ENCODE measurements at regions not wholly inside any gene's neighbourhood (a gene's known extent, or its start where the extent isn't known, plus 50 kb on each side); places are given as distances from the start of the nearest gene placed in this dataset.

- peak overlapping the region; percentile 88 to 99 for H3K4me3 ChIP-seq (ENCODE audit: low read length in 2 of 2)
- no peaks in the 10 kb centered on the region for H3K27me3 ChIP-seq (ENCODE audit: control insufficient read depth in 1 of 2, insufficient read depth in 2 of 2, low read length in 1 of 2)
- no peak for DNase-seq
- intact Hi-C loops (cut with DNase I), result loop anchor here in 1 of 2 donors (2.0 kb wide), 1 partner anchor 27 kb away; no protein-coding TSS in a partner anchor
- no peaks in the 10 kb centered on the region for H3K9me3 ChIP-seq (ENCODE audit: control insufficient read depth, low read length)
- ATAC-seq (ENCODE audit: low FRiP score), result no peak
- 2% methylated on average over 5 of the region's 5 CpGs for WGBS, 2 donors
- peak overlapping the region in 1 of 2 donors; percentile 90 for H3K27ac ChIP-seq (ENCODE audit: low read depth in 1 of 2, low read length in 2 of 2)
- H3K36me3 ChIP-seq (ENCODE audit: control insufficient read depth in 1 of 2, insufficient read depth in 2 of 2, low read length in 1 of 2), result peaks cover 0 to 2% of the 10 kb centered on the region in 2 donors
- H3K4me1 ChIP-seq (ENCODE audit: control insufficient read depth in 1 of 2, insufficient read depth in 2 of 2, low read length in 2 of 2), result peaks cover 3 to 4% of the 10 kb centered on the region in 2 donors
These were observed 83.2 kb downstream of the PTPDC1 start for GRCh38 chr9:94167376-94167890.

DNA sequence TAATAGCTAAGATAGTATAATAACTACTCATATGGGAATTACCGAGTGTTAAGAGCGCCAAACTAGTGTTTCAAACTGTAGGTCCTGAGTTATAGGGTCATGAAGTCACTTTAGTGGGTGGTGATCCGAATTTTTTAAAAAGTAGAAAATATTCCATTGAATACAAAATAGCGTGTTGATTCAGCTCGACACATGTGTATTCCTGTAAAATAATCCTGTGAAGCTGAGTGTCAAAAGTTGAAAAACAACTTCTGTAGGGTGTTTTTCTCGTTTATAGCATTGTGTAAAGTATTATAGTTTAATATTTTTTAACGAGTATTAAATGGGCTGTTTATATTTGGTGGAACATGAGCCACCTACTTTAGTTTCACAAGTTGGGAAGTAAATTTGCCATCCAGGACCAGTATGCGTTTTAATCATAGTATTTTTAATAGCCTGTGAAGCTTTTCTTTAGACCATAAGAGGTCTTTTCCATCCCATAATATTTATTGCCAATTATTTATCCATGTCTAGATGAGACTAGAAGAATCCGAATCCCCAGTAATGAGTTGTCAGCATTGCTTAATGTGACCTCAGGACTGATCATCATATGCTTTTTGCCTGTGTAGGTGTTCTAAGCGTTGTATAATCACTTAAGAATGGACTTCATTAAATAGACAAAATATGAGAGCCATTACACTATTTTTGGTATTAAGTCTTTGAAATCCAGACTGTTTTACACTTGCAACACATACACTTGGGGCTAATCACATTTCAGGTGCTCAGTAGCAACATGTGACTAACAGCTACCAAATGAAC is 84.1 kb downstream of the PTPDC1 start:
- peak overlapping the region; percentile 88 to 99 for H3K4me3 ChIP-seq (ENCODE audit: low read length in 2 of 2)
- no peaks in the 10 kb centered on the region for H3K9me3 ChIP-seq (ENCODE audit: control insufficient read depth, low read length)
- WGBS, 2 donors, result 11 to 12% methylated on average over 10 of the region's 10 CpGs
- DNase-seq, result no peak
- ATAC-seq (ENCODE audit: low FRiP score), result no peak
- intact Hi-C loops (cut with DNase I), result no loop called here
- H3K4me1 ChIP-seq (ENCODE audit: control insufficient read depth in 1 of 2, insufficient read depth in 2 of 2, low read length in 2 of 2), result peaks cover 3 to 4% of the 10 kb centered on the region in 2 donors
- no peaks in the 10 kb centered on the region for H3K27me3 ChIP-seq (ENCODE audit: control insufficient read depth in 1 of 2, insufficient read depth in 2 of 2, low read length in 1 of 2)
- peaks cover 0 to 2% of the 10 kb centered on the region in 2 donors for H3K36me3 ChIP-seq (ENCODE audit: control insufficient read depth in 1 of 2, insufficient read depth in 2 of 2, low read length in 1 of 2)
- H3K27ac ChIP-seq (ENCODE audit: low read depth in 1 of 2, low read length in 2 of 2), result no peak overlapping the region

- no peak for DNase-seq
- Histone ChIP-seq H3K36me3 (ENCODE audit: control insufficient read depth in 1 of 2, insufficient read depth in 2 of 2, low read length in 1 of 2) (peaks cover 0 to 2% of the 10 kb centered on the region in 2 donors), H3K27ac (ENCODE audit: low read depth in 1 of 2, low read length in 2 of 2) (no peak overlapping the region), H3K4me1 (ENCODE audit: control insufficient read depth in 1 of 2, insufficient read depth in 2 of 2, low read length in 2 of 2) (peaks cover 3 to 5% of the 10 kb centered on the region in 2 donors), H3K4me3 (ENCODE audit: low read length in 2 of 2) (peak overlapping the region in 1 of 2 donors; percentile 36), H3K9me3 (ENCODE audit: control insufficient read depth, low read length) (no peaks in the 10 kb centered on the region), H3K27me3 (ENCODE audit: control insufficient read depth in 1 of 2, insufficient read depth in 2 of 2, low read length in 1 of 2) (no peaks in the 10 kb centered on the region)
- intact Hi-C loops (cut with DNase I), result no loop called here
- no peak for ATAC-seq (ENCODE audit: low FRiP score)
These were observed 85.7 kb downstream of the PTPDC1 start for GRCh38 chr9:94169968-94170367.

GRCh38 chr9:94173632-94174031 is 85.5 kb upstream of the ZNF169 start:
- no peaks in the 10 kb centered on the region for H3K27me3 ChIP-seq (ENCODE audit: control insufficient read depth in 1 of 2, insufficient read depth in 2 of 2, low read length in 1 of 2)
- peaks cover 0 to 4% of the 10 kb centered on the region in 2 donors for H3K36me3 ChIP-seq (ENCODE audit: control insufficient read depth in 1 of 2, insufficient read depth in 2 of 2, low read length in 1 of 2)
- 51 to 58% methylated on average over 3 of the region's 3 CpGs for WGBS, 2 donors
- no peaks in the 10 kb centered on the region for H3K9me3 ChIP-seq (ENCODE audit: control insufficient read depth, low read length)
- ATAC-seq (ENCODE audit: low FRiP score), result no peak
- intact Hi-C loops (cut with DNase I), result no loop called here
- H3K4me3 ChIP-seq (ENCODE audit: low read length in 2 of 2), result no peak overlapping the region
- no peak overlapping the region for H3K27ac ChIP-seq (ENCODE audit: low read depth in 1 of 2, low read length in 2 of 2)
- DNase-seq, result no peak
- H3K4me1 ChIP-seq (ENCODE audit: control insufficient read depth in 1 of 2, insufficient read depth in 2 of 2, low read length in 2 of 2), result peaks cover 9% of the 10 kb centered on the region in 2 donors

GRCh38 chr9:94174164-94174563 is 84.9 kb upstream of the ZNF169 start:
- Histone ChIP-seq H3K4me1 (ENCODE audit: control insufficient read depth in 1 of 2, insufficient read depth in 2 of 2, low read length in 2 of 2) (peaks cover 9 to 12% of the 10 kb centered on the region in 2 donors), H3K4me3 (ENCODE audit: low read length in 2 of 2) (no peak overlapping the region), H3K27me3 (ENCODE audit: control insufficient read depth in 1 of 2, insufficient read depth in 2 of 2, low read length in 1 of 2) (no peaks in the 10 kb centered on the region), H3K9me3 (ENCODE audit: control insufficient read depth, low read length) (no peaks in the 10 kb centered on the region), H3K36me3 (ENCODE audit: control insufficient read depth in 1 of 2, insufficient read depth in 2 of 2, low read length in 1 of 2) (peaks cover 0 to 4% of the 10 kb centered on the region in 2 donors), H3K27ac (ENCODE audit: low read depth in 1 of 2, low read length in 2 of 2) (no peak overlapping the region)
- WGBS, 2 donors, result 48 to 56% methylated on average over 1 of the region's 1 CpG
- no peak for DNase-seq
- intact Hi-C loops (cut with DNase I), result no loop called here
- no peak for ATAC-seq (ENCODE audit: low FRiP score)

GRCh38 chr9:94175669-94176068 is 83.4 kb upstream of the ZNF169 start:
- no peak overlapping the region for H3K27ac ChIP-seq (ENCODE audit: low read depth in 1 of 2, low read length in 2 of 2)
- H3K4me1 ChIP-seq (ENCODE audit: control insufficient read depth in 1 of 2, insufficient read depth in 2 of 2, low read length in 2 of 2), result peaks cover 9 to 12% of the 10 kb centered on the region in 2 donors
- intact Hi-C loops (cut with DNase I), result no loop called here
- peaks cover 0 to 4% of the 10 kb centered on the region in 2 donors for H3K36me3 ChIP-seq (ENCODE audit: control insufficient read depth in 1 of 2, insufficient read depth in 2 of 2, low read length in 1 of 2)
- H3K9me3 ChIP-seq (ENCODE audit: control insufficient read depth, low read length), result no peaks in the 10 kb centered on the region
- ATAC-seq (ENCODE audit: low FRiP score), result no peak
- no peaks in the 10 kb centered on the region for H3K27me3 ChIP-seq (ENCODE audit: control insufficient read depth in 1 of 2, insufficient read depth in 2 of 2, low read length in 1 of 2)
- H3K4me3 ChIP-seq (ENCODE audit: low read length in 2 of 2), result no peak overlapping the region
- 34 to 35% methylated on average over 5 of the region's 5 CpGs for WGBS, 2 donors
- DNase-seq, result no peak

- Histone ChIP-seq H3K9me3 (ENCODE audit: control insufficient read depth, low read length) (no peaks in the 10 kb centered on the region), H3K4me3 (ENCODE audit: low read length in 2 of 2) (no peak overlapping the region), H3K27me3 (ENCODE audit: control insufficient read depth in 1 of 2, insufficient read depth in 2 of 2, low read length in 1 of 2) (no peaks in the 10 kb centered on the region), H3K4me1 (ENCODE audit: control insufficient read depth in 1 of 2, insufficient read depth in 2 of 2, low read length in 2 of 2) (peaks cover 6 to 11% of the 10 kb centered on the region in 2 donors), H3K36me3 (ENCODE audit: control insufficient read depth in 1 of 2, insufficient read depth in 2 of 2, low read length in 1 of 2) (peaks cover 0 to 4% of the 10 kb centered on the region in 2 donors), H3K27ac (ENCODE audit: low read depth in 1 of 2, low read length in 2 of 2) (no peak overlapping the region)
- DNase-seq, result no peak
- ATAC-seq (ENCODE audit: low FRiP score), result no peak
- intact Hi-C loops (cut with DNase I), result no loop called here
These were observed 82.5 kb upstream of the ZNF169 start for GRCh38 chr9:94176608-94177007.

- intact Hi-C loops (cut with DNase I), result no loop called here
- WGBS, 2 donors, result 82% methylated on average over 2 of the region's 2 CpGs
- Histone ChIP-seq H3K4me1 (ENCODE audit: control insufficient read depth in 1 of 2, insufficient read depth in 2 of 2, low read length in 2 of 2) (peaks cover 9% of the 10 kb centered on the region in 2 donors), H3K4me3 (ENCODE audit: low read length in 2 of 2) (no peak overlapping the region), H3K9me3 (ENCODE audit: control insufficient read depth, low read length) (no peaks in the 10 kb centered on the region), H3K27ac (ENCODE audit: low read depth in 1 of 2, low read length in 2 of 2) (no peak overlapping the region), H3K27me3 (ENCODE audit: control insufficient read depth in 1 of 2, insufficient read depth in 2 of 2, low read length in 1 of 2) (no peaks in the 10 kb centered on the region), H3K36me3 (ENCODE audit: control insufficient read depth in 1 of 2, insufficient read depth in 2 of 2, low read length in 1 of 2) (peaks cover 0 to 2% of the 10 kb centered on the region in 2 donors)
- DNase-seq (no peak), ATAC-seq (ENCODE audit: low FRiP score) (no peak)
These were observed 80.2 kb upstream of the ZNF169 start for GRCh38 chr9:94178927-94179326.
